GM12878 (cell line): ENCODE measurements at regions not wholly inside any gene's neighbourhood (a gene's known extent, or its start where the extent isn't known, plus 50 kb on each side); places are given as distances from the start of the nearest gene placed in this dataset.

Experiments
- ATAC-seq: fragments of 200-7000 bp; cut with Tn5 transposase; 3 replicates; pipeline ENCODE4 v1.9.1; 2020; ENCODE audit warnings: mild to moderate bottlenecking, moderate library complexity
- BruUV-seq: library from RNA; stranded (reverse); fragments of 400-500 nt; replicated peaks from 2 replicates; lab custom pipeline; 2021; lab: Mats Ljungman, UMichigan
- CTCF ChIA-PET: fragments of 300-600 bp; sonication (Branson Sonifier 250); formaldehyde crosslinking; extraction: SDS; loops from one replicate; lab custom pipeline; 2021; ENCODE audit warnings: inconsistent platforms; lab: Yijun Ruan, JAX
- POLR2A ChIA-PET: fragments of 350-600 bp; formaldehyde crosslinking; extraction: SDS; loops from one replicate; lab custom pipeline; 2021; ENCODE audit warnings: inconsistent platforms; lab: Charles Lee
- RAD21 ChIA-PET: fragments of 300-600 bp; sonication (Branson Sonifier 250); formaldehyde crosslinking; loops from one replicate; lab custom pipeline; 2023; ENCODE audit warnings: antibody characterized with exemption; ENCODE audit not compliant: unreplicated experiment; lab: Charles Lee
- SMC1A ChIA-PET: fragments of 300-600 bp; sonication (Branson Sonifier 250); formaldehyde crosslinking; loops from one replicate; lab custom pipeline; 2023; ENCODE audit not compliant: unreplicated experiment, uncharacterized antibody; lab: Charles Lee
- DNase-seq: peaks from one replicate; pipeline ENCODE4 v3.0.0-alpha.2; 2011; ENCODE audit warnings: low read depth, low spot score
- FAIRE-seq: peaks from 3 replicates; lab custom pipeline; 2011; peaks lifted over from hg19 to GRCh38; lab: Jason Lieb, UNC
- H2AFZ ChIP-seq: 2 replicates; pipeline ENCODE4 v1.6.0; 2011; ENCODE audit warnings: low read depth, low read length, control low read depth; ENCODE audit not compliant: control insufficient read depth
- H3K27ac ChIP-seq: 2 replicates; pipeline ENCODE4 v1.5.1; 2011; ENCODE audit warnings: control low read depth; ENCODE audit not compliant: control insufficient read depth, insufficient read depth
- H3K27me3 ChIP-seq, 2 experiments: replicated peaks in 1 of 2; 2 replicates each; pipeline versions ENCODE4 v1.6.0 to v1.6.1; 2011; ENCODE audit warnings: low read length in 1 of 2; ENCODE audit not compliant: control insufficient read depth in 2 of 2, insufficient read depth in 2 of 2
- H3K36me3 ChIP-seq, 2 experiments: 2 replicates each; pipeline ENCODE4 v1.5.1; 2011; ENCODE audit warnings: low read length in 1 of 2; ENCODE audit not compliant: control insufficient read depth in 2 of 2, insufficient read depth in 2 of 2
- H3K4me1 ChIP-seq: 2 replicates; pipeline ENCODE4 v1.6.1; 2011; ENCODE audit warnings: mild to moderate bottlenecking, low read length, moderate library complexity, mixed read lengths; ENCODE audit not compliant: control insufficient read depth, insufficient read depth
- H3K4me2 ChIP-seq: 2 replicates; pipeline ENCODE4 v1.6.0; 2011; ENCODE audit warnings: control low read depth; ENCODE audit not compliant: control insufficient read depth, insufficient read depth
- H3K4me3 ChIP-seq: fragments of 200-600 bp; sonication (generic); 2 replicates; pipeline ENCODE4 v1.5.1; 2016
- H3K79me2 ChIP-seq: 2 replicates; pipeline ENCODE4 v1.6.0; 2011; ENCODE audit warnings: low read length; ENCODE audit not compliant: control insufficient read depth, insufficient read depth
- H3K9ac ChIP-seq: 2 replicates; pipeline ENCODE4 v1.8.0; 2011; ENCODE audit warnings: low read length, control low read depth, mixed read lengths; ENCODE audit not compliant: control insufficient read depth, insufficient read depth
- H3K9me3 ChIP-seq: replicated peaks from 3 replicates; pipeline ENCODE4 v1.5.1; 2011; ENCODE audit warnings: mild to moderate bottlenecking, low read length; ENCODE audit not compliant: control insufficient read depth, insufficient read depth
- H4K20me1 ChIP-seq: 2 replicates; pipeline ENCODE4 v1.6.0; 2011; ENCODE audit not compliant: control insufficient read depth, insufficient read depth
- ATF7 ChIP-seq: fragments of 450-650 bp; IDR thresholded peaks from 2 replicates; pipeline ENCODE4 v1.6.1; 2016; ENCODE audit warnings: low read depth, mild to moderate bottlenecking
- FOS ChIP-seq: IDR thresholded peaks from 3 replicates; pipeline ENCODE4 v1.6.1; 2011; ENCODE audit warnings: borderline replicate concordance; ENCODE audit not compliant: insufficient read length; ENCODE audit errors: extremely low read depth
- PAX8 ChIP-seq: fragments of 450-650 bp; IDR thresholded peaks from 2 replicates; pipeline ENCODE4 v1.6.1; 2017; ENCODE audit warnings: mild to moderate bottlenecking, moderate library complexity
- STAT1 ChIP-seq: fragments of 450-650 bp; conservative IDR thresholded peaks from 2 replicates; pipeline ENCODE4 v1.6.1; 2014; ENCODE audit warnings: antibody characterized with exemption, mild to moderate bottlenecking
- TBL1XR1 ChIP-seq: IDR thresholded peaks from 2 replicates; pipeline ENCODE4 v1.6.1; 2012; ENCODE audit warnings: low read depth, low read length, improper control_type of control experiment
- ZNF24 ChIP-seq: fragments of 450-650 bp; IDR thresholded peaks from 2 replicates; pipeline ENCODE4 v1.6.1; 2017; ENCODE audit warnings: antibody characterized with exemption, mild to moderate bottlenecking
- WGBS: methylation state at CpG from one replicate; pipeline ENCODE4 v1.1.6; 2016; ENCODE audit warnings: low lambda C conversion rate; ENCODE audit not compliant: insufficient replicate concordance, insufficient coverage; ENCODE audit errors: missing lambda C conversion rate; 5-methylcytosine and 5-hydroxymethylcytosine counted together
- in situ Hi-C: fragments of 300-500 bp; cut with MboI; formaldehyde crosslinking; loops from 9 replicates; pipeline ENCODE4 v1.14.3; 2018; ENCODE audit warnings: mixed read lengths
- intact Hi-C: fragments of 100-400 bp; cut with micrococcal nuclease; formaldehyde crosslinking; loops from one replicate; pipeline ENCODE4 v1.14.2; 2022; ENCODE audit not compliant: unreplicated experiment
- TF ChIP-seq, protein P1 (sequence below): fragments of 450-650 bp; IDR thresholded peaks from 2 replicates; pipeline ENCODE4 v1.6.1; 2017; ENCODE audit warnings: antibody characterized with exemption, mild to moderate bottlenecking, moderate library complexity
- TF ChIP-seq, protein P2 (sequence below): fragments of 450-650 bp; formaldehyde crosslinking; IDR thresholded peaks from 2 replicates; pipeline ENCODE4 v1.5.0; 2022; ENCODE audit warnings: mild to moderate bottlenecking, missing genetic modification characterization

DNA sequence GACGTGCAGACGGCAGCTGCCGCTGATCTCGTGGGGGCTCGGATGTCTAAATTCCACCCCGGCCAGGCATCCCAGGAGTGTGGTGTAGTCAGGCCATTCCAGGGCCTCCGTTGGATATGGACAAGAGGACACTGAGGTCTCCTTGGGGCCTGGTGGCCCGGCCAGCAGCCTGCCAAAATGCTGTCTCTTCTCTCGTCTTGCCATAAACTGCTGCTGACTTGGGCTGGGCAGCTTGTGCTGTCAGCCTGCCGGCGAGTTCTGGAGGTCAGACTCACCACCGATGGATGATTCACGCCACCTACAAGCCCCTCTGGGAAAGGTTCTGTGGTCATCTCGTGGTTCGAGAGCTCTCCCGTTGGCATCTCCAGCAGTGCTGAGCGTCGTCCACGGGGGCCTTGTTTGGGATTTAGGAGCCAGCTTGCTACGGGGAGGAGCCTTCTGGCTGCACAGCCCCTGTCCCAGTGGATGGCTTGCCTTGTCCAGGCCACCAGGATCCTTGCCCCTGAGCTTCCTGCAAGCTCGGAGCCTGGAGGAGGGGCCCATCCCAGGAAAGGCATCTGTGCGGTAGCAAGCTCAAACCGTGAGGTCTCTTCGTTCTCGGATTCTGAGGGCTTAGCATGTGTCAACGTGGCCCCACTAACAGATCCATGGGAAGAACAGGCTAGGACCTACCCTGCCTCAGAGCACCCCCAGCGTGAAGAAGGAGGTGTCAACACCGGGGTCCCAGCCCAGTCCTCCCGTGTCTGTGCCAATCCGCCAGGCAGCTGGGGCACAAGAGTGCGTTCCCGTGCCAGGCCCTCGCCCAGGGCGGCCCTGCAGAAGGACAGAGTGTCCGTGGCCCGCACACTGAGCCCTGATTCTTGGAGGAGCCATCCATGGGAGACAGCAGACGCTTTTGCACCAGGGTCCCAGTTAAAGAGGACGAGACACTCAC is 1114.1 kb downstream of the BRD1 start (continued):
- TF ChIP-seq, protein P1, sequence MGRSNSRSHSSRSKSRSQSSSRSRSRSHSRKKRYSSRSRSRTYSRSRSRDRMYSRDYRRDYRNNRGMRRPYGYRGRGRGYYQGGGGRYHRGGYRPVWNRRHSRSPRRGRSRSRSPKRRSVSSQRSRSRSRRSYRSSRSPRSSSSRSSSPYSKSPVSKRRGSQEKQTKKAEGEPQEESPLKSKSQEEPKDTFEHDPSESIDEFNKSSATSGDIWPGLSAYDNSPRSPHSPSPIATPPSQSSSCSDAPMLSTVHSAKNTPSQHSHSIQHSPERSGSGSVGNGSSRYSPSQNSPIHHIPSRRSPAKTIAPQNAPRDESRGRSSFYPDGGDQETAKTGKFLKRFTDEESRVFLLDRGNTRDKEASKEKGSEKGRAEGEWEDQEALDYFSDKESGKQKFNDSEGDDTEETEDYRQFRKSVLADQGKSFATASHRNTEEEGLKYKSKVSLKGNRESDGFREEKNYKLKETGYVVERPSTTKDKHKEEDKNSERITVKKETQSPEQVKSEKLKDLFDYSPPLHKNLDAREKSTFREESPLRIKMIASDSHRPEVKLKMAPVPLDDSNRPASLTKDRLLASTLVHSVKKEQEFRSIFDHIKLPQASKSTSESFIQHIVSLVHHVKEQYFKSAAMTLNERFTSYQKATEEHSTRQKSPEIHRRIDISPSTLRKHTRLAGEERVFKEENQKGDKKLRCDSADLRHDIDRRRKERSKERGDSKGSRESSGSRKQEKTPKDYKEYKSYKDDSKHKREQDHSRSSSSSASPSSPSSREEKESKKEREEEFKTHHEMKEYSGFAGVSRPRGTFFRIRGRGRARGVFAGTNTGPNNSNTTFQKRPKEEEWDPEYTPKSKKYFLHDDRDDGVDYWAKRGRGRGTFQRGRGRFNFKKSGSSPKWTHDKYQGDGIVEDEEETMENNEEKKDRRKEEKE = no peak
- TF ChIP-seq STAT1 (no peak), FOS (no peak), ATF7 (no peak)

DNA sequence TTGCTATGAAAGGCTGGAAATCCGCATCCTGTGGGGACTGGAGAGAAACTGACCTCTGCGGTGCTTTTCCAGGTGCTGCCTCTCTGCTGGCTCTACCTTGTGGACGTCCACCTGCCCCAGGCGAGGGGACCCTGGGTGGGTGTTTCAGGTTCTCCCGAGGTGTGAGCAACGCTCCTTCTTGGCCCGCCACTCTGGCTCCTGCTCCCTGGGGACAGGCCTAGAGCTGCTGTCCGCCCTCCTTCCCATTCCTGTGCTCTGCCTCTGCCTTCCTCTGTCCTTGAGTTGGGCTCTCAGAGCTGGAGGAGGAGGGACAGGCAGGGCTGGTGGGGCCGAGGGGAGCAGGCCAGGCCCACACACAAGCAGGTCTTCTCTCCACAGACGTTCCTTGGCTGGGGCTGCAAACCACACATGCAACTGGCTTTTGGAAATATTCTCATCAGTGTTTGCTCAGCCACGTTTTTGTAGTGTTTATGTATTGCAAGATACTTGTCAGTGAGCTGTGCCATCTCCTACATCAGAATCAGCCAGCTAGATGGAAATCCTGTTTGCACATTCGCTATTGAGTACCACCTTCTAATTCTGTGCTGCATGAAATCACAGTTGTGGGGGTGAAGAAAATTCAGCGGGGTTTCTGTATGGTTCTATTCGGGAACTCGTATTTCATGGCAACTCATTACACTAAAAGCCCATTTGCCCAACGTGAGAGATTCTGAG is 1115.0 kb downstream of the BRD1 start:
- no peaks in the 10 kb centered on the region for H3K27me3 ChIP-seq
- intact Hi-C loops = no loop called here
- no peak for FAIRE-seq
- no peaks in the 10 kb centered on the region for H4K20me1 ChIP-seq
- in situ Hi-C loops = no loop called here
- H3K27ac ChIP-seq = no peak overlapping the region
- no peak for DNase-seq
- H3K4me2 ChIP-seq = no peak overlapping the region
- BruUV-seq = no TSS peak
- RAD21 ChIA-PET = no interaction called here
- H3K79me2 ChIP-seq = no peaks in the 10 kb centered on the region
- CTCF ChIA-PET = no interaction called here
- H3K4me3 ChIP-seq = no peak overlapping the region
- ATAC-seq = no peak
- H3K36me3 ChIP-seq = no peaks in the 10 kb centered on the region
- no peaks in the 10 kb centered on the region for H3K4me1 ChIP-seq
- SMC1A ChIA-PET = no interaction called here
- POLR2A ChIA-PET = no interaction called here
- H3K9me3 ChIP-seq = no peaks in the 10 kb centered on the region; the same call in 2 of the 3 replicates
- WGBS = 17% methylated on average over 15 of the region's 16 CpGs
- no peak overlapping the region for H2AFZ ChIP-seq
- no peak overlapping the region for H3K9ac ChIP-seq
- TF ChIP-seq ZNF24 = no peak
- TF ChIP-seq, protein P2, sequence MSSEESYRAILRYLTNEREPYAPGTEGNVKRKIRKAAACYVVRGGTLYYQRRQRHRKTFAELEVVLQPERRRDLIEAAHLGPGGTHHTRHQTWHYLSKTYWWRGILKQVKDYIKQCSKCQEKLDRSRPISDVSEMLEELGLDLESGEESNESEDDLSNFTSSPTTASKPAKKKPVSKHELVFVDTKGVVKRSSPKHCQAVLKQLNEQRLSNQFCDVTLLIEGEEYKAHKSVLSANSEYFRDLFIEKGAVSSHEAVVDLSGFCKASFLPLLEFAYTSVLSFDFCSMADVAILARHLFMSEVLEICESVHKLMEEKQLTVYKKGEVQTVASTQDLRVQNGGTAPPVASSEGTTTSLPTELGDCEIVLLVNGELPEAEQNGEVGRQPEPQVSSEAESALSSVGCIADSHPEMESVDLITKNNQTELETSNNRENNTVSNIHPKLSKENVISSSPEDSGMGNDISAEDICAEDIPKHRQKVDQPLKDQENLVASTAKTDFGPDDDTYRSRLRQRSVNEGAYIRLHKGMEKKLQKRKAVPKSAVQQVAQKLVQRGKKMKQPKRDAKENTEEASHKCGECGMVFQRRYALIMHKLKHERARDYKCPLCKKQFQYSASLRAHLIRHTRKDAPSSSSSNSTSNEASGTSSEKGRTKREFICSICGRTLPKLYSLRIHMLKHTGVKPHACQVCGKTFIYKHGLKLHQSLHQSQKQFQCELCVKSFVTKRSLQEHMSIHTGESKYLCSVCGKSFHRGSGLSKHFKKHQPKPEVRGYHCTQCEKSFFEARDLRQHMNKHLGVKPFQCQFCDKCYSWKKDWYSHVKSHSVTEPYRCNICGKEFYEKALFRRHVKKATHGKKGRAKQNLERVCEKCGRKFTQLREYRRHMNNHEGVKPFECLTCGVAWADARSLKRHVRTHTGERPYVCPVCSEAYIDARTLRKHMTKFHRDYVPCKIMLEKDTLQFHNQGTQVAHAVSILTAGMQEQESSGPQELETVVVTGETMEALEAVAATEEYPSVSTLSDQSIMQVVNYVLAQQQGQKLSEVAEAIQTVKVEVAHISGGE (CRISPR knock-in tag) = no peak
- TF ChIP-seq PAX8 = no peak
- TF ChIP-seq, protein P1 = no peak
- TF ChIP-seq TBL1XR1 = no peak
